Astrocyte (in vitro differentiated cells and primary cell): ENCODE measurements at regions not wholly inside any gene's neighbourhood (a gene's known extent, or its start where the extent isn't known, plus 50 kb on each side); places are given as distances from the start of the nearest gene placed in this dataset.

ENCODE experiments used
- EZH2 ChIP-seq: IDR thresholded peaks from 2 replicates; pipeline ENCODE4 v1.6.1; 2012; ENCODE audit warnings: mild to moderate bottlenecking, low read length, inconsistent platforms; ENCODE audit not compliant: insufficient read depth
- TF ChIP-seq, protein P1 (sequence below): IDR thresholded peaks from 2 replicates; pipeline ENCODE4 v1.5.1; 2011; ENCODE audit warnings: low read depth, mild to moderate bottlenecking, inconsistent platforms, low read length, moderate library complexity; ENCODE audit not compliant: insufficient read depth

DNA sequence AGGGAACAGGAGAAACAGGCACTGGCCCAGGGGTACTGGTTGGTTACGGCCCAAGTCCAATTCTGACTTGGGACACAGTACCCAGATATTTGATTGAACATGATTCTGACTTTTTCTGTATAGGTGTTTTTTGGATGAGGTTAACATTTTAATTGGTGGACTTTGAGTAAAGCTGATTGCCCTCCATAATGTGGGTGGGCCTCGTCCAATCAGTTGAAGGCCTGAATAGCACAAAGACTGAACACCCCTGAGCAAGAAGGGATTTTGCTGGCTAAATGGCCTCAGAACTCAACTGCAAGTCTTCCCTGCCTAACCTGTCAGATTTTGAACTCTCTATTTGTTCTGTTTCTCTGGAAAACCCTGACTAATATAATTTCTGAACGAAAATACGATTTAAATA, 222.6 kb downstream of the TEX36 start:
- TF ChIP-seq, protein P1, sequence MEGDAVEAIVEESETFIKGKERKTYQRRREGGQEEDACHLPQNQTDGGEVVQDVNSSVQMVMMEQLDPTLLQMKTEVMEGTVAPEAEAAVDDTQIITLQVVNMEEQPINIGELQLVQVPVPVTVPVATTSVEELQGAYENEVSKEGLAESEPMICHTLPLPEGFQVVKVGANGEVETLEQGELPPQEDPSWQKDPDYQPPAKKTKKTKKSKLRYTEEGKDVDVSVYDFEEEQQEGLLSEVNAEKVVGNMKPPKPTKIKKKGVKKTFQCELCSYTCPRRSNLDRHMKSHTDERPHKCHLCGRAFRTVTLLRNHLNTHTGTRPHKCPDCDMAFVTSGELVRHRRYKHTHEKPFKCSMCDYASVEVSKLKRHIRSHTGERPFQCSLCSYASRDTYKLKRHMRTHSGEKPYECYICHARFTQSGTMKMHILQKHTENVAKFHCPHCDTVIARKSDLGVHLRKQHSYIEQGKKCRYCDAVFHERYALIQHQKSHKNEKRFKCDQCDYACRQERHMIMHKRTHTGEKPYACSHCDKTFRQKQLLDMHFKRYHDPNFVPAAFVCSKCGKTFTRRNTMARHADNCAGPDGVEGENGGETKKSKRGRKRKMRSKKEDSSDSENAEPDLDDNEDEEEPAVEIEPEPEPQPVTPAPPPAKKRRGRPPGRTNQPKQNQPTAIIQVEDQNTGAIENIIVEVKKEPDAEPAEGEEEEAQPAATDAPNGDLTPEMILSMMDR, result no peak
- TF ChIP-seq EZH2, result no peak
